GM21576 (cell line): ENCODE measurements at regions not wholly inside any gene's neighbourhood (a gene's known extent, or its start where the extent isn't known, plus 50 kb on each side); places are given as distances from the start of the nearest gene placed in this dataset.
"Not testable (repeated sequence)": the region's sequence is repeated elsewhere in the genome, so short reads cannot be mapped to it uniquely, and the experiment has no call there.

Experiments
- ATAC-seq: cut with Tn5 transposase; IDR thresholded peaks from one replicate; pipeline ENCODE4 v1.9.1; 2021; ENCODE audit warnings: mild to moderate bottlenecking, moderate library complexity; ENCODE audit not compliant: unreplicated experiment

- ATAC-seq = no peak
Observed at GRCh38 chrX:69065451-69065850, 99.8 kb downstream of the PJA1 start.

- no peak for ATAC-seq
Observed at GRCh38 chrX:69063486-69063885, 101.8 kb downstream of the PJA1 start.

GRCh38 chrX:69062493-69062892 lies 102.8 kb downstream of the PJA1 start:
- ATAC-seq = no peak

- ATAC-seq = no peak
Observed at GRCh38 chrX:69060631-69061408, 104.4 kb downstream of the PJA1 start.

GRCh38 chrX:69055193-69055592 lies 110.1 kb downstream of the PJA1 start:
- ATAC-seq = no peak

GRCh38 chrX:69054497-69054896 lies 110.8 kb downstream of the PJA1 start:
- ATAC-seq = not testable (repeated sequence)

GRCh38 chrX:69051901-69052300 lies 113.4 kb downstream of the PJA1 start:
- no peak for ATAC-seq

GRCh38 chrX:69050051-69050765 lies 115.0 kb downstream of the PJA1 start:
- ATAC-seq = no peak

GRCh38 chrX:69046996-69047490 lies 118.2 kb downstream of the PJA1 start:
- ATAC-seq = no peak

- no peak for ATAC-seq
Observed at GRCh38 chrX:69045616-69046345, 119.5 kb downstream of the PJA1 start.

- no peak for ATAC-seq
Observed at GRCh38 chrX:69038816-69039215, 126.4 kb downstream of the PJA1 start.

- no peak for ATAC-seq
Observed at GRCh38 chrX:69038188-69038587, 127.1 kb downstream of the PJA1 start.

GRCh38 chrX:69037786-69038185 lies 127.5 kb downstream of the PJA1 start:
- ATAC-seq = no peak

- no peak for ATAC-seq
Observed at GRCh38 chrX:69036674-69037573, 128.3 kb downstream of the PJA1 start.

- ATAC-seq = no peak
Observed at GRCh38 chrX:69034451-69034850, 130.8 kb downstream of the PJA1 start.

GRCh38 chrX:69033936-69034335 lies 131.3 kb downstream of the PJA1 start:
- no peak for ATAC-seq

GRCh38 chrX:69032601-69033000 lies 132.7 kb downstream of the PJA1 start:
- ATAC-seq = no peak

- ATAC-seq = no peak
Observed at GRCh38 chrX:69031971-69032391, 133.3 kb downstream of the PJA1 start.

GRCh38 chrX:69031181-69031580 lies 134.1 kb downstream of the PJA1 start:
- ATAC-seq = no peak

GRCh38 chrX:69029771-69030170 lies 135.5 kb downstream of the PJA1 start:
- no peak for ATAC-seq

GRCh38 chrX:69028761-69029120 lies 136.5 kb downstream of the PJA1 start:
- ATAC-seq = no peak
